ENCODE measurements at regions not wholly inside any gene's neighbourhood (a gene's known extent, or its start where the extent isn't known, plus 50 kb on each side); places are given as distances from the start of the nearest gene placed in this dataset.

DNA sequence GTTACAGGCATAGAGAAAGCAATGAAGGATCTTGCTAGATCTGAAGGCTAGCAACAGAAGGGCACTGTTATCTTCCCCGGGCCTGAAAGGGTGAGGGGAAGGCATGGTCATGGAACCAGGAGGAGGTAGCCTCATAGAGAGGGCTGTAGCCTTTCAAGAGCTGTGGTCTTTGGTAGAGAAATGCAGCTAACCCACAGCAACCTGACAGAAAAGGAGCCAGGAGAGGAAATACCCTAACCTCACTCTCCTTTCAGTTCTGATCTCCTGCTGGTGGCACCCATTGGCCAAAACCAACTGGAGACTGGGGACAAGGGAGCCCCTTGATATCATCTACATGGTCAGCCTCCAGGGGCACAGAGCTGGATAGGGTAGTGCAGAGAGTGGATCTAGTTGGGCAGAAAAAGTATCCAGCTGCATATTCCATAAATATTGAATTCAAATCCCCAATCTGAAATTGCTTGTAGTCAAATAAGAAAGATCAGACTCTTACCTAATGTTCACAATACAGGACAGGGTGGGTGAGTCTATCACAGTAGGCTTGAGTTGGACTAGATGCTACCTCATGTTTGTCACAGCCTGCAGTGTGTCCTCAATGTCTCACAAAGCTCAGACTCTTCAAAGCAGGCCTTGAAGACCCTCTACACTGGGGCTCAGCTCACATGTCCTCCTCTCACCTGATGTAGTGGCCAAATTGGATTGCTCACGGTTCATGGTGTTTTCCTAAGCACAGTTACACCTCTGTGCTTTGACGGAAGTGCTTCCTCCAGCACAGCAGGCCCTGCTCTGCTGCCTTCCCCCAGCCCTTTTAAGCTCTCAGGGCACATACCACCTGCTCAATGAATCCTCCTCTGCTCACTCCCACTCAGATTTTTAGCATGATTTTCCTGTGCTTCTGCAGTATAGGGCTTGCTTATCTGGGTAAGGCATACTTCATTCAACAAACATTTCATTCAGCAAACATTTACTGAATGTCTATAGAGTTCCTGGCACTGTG is 74.1 kb upstream of the JUN start:
- TF ChIP-seq POLR2A (IDR thresholded peaks at IDR 0.05) (no peak), POLR2AphosphoS5 (IDR thresholded peaks at IDR 0.05) (no peak), EP300 (IDR thresholded peaks at IDR 0.05) (no peak)
- TF ChIP-seq, protein P1, sequence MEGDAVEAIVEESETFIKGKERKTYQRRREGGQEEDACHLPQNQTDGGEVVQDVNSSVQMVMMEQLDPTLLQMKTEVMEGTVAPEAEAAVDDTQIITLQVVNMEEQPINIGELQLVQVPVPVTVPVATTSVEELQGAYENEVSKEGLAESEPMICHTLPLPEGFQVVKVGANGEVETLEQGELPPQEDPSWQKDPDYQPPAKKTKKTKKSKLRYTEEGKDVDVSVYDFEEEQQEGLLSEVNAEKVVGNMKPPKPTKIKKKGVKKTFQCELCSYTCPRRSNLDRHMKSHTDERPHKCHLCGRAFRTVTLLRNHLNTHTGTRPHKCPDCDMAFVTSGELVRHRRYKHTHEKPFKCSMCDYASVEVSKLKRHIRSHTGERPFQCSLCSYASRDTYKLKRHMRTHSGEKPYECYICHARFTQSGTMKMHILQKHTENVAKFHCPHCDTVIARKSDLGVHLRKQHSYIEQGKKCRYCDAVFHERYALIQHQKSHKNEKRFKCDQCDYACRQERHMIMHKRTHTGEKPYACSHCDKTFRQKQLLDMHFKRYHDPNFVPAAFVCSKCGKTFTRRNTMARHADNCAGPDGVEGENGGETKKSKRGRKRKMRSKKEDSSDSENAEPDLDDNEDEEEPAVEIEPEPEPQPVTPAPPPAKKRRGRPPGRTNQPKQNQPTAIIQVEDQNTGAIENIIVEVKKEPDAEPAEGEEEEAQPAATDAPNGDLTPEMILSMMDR (IDR thresholded peaks at IDR 0.05) = no peak
